KOPT-K1 (cell line): ENCODE measurements at regions not wholly inside any gene's neighbourhood (a gene's known extent, or its start where the extent isn't known, plus 50 kb on each side); places are given as distances from the start of the nearest gene placed in this dataset.
"Not testable (repeated sequence)": the region's sequence is repeated elsewhere in the genome, so short reads cannot be mapped to it uniquely, and the experiment has no call there.

Experiments used
- H3K27ac ChIP-seq: fragments of 200-600 bp; sonication (generic); 2 replicates; pipeline ENCODE4 v1.5.1; 2016; ENCODE audit warnings: antibody characterized with exemption, mild to moderate bottlenecking, low read depth, low read length; ENCODE audit not compliant: poor library complexity, severe bottlenecking
- H3K36me3 ChIP-seq: fragments of 200-600 bp; sonication (generic); 2 replicates; pipeline ENCODE4 v1.5.1; 2017; ENCODE audit warnings: antibody characterized with exemption, mild to moderate bottlenecking, low read length, moderate library complexity; ENCODE audit not compliant: insufficient read depth
- H3K9me3 ChIP-seq: fragments of 200-600 bp; sonication (generic); 2 replicates; pipeline ENCODE4 v1.5.1; 2017; ENCODE audit warnings: antibody characterized with exemption, low read length, mild to moderate bottlenecking; ENCODE audit not compliant: insufficient read depth, poor library complexity, severe bottlenecking

DNA sequence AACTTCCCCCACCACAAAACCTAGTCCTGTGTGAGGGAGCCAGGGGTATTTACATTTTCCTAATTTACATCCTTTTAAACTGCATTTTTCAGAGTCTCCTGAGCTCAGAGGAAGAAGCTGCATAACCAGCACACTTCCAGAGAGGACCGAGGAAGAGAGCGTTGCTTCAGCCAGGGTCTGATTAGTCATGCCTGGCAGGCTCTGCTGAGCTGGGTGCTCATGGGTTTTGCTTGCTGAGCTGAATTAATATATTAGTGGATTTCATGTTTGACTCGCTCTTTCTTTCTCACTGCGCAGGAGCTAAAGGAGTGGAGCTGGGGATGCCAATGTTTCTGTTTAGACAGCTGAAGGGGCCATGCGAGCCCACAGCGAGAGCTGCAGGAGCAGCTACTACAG is 539.3 kb upstream of the B3GAT1 start:
- Histone ChIP-seq H3K9me3 (no peaks in the 10 kb centered on the region), H3K27ac (no peak overlapping the region), H3K36me3 (no peaks in the 10 kb centered on the region)

DNA sequence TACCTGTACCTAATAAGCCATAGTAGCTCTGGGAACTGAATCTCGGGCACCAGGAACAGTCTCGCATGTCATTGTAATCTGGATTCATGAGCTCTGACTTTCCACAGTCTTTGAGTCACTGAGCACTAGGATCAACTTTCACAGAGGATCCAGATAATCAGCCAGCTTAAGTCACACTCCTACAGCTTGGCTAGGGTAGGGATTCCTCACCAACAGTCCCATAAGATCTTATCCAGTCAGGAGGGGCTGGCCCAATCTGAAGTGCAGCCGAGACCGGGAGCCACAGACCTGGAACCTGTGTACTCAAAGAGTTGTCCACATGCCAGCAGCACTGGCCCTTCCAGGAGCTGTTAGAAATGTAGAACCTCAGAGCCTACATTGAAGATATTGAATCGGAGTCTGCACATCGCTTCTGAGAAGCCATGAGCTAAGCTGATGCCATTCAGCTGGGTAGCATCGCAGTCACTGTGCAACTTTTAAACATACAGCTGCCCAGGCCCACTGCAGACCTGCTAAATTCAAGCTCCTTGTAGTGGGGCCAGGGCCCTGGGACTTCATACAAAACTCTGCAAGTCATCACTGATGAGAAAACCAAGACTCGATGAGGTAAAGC is 538.8 kb upstream of the B3GAT1 start:
- no peak overlapping the region for H3K27ac ChIP-seq
- no peaks in the 10 kb centered on the region for H3K36me3 ChIP-seq
- no peaks in the 10 kb centered on the region for H3K9me3 ChIP-seq

- H3K36me3 ChIP-seq = no peaks in the 10 kb centered on the region
- no peak overlapping the region for H3K27ac ChIP-seq
- H3K9me3 ChIP-seq = no peaks in the 10 kb centered on the region
Observed at GRCh38 chr11:134949121-134950090, 537.4 kb upstream of the B3GAT1 start.

GRCh38 chr11:134947556-134947955 is 535.5 kb upstream of the B3GAT1 start:
- no peaks in the 10 kb centered on the region for H3K36me3 ChIP-seq
- no peak overlapping the region for H3K27ac ChIP-seq
- H3K9me3 ChIP-seq = no peaks in the 10 kb centered on the region

- Histone ChIP-seq H3K9me3 (no peaks in the 10 kb centered on the region), H3K36me3 (no peaks in the 10 kb centered on the region), H3K27ac (no peak overlapping the region)
Observed at GRCh38 chr11:134945993-134946392, 534.0 kb upstream of the B3GAT1 start.

GRCh38 chr11:134944986-134945385 is 532.9 kb upstream of the B3GAT1 start:
- no peak overlapping the region for H3K27ac ChIP-seq
- H3K36me3 ChIP-seq = no peaks in the 10 kb centered on the region
- no peaks in the 10 kb centered on the region for H3K9me3 ChIP-seq

DNA sequence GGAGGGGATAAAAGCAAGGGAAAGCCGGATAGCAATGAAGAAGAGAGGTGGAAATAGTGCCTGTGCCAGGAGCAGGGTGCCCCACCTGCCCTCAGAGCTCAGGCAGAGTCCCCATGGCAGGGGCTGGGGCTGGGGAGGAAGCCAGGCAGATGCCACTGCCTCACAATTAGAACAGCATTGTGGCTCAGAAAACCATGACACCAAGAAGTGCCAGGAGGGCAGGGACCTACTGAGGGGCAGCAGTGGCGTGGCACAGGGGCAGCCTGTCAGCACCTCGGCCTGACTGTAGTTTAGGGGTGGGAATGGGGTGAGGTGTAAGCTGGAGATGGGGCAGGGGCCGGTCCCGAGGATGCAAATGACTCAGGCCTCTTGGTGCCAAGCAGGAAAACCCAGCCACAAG is 532.1 kb upstream of the B3GAT1 start:
- no peaks in the 10 kb centered on the region for H3K36me3 ChIP-seq

GRCh38 chr11:134943544-134943943 is 531.5 kb upstream of the B3GAT1 start:
- H3K9me3 ChIP-seq = no peaks in the 10 kb centered on the region
- no peaks in the 10 kb centered on the region for H3K36me3 ChIP-seq
- H3K27ac ChIP-seq = no peak overlapping the region

More for the DNA sequence above, 532.1 kb upstream of the B3GAT1 start:
- no peaks in the 10 kb centered on the region for H3K9me3 ChIP-seq
- H3K27ac ChIP-seq = no peak overlapping the region

GRCh38 chr11:134942681-134943080 is 530.6 kb upstream of the B3GAT1 start:
- no peaks in the 10 kb centered on the region for H3K9me3 ChIP-seq
- no peaks in the 10 kb centered on the region for H3K36me3 ChIP-seq
- H3K27ac ChIP-seq = no peak overlapping the region

DNA sequence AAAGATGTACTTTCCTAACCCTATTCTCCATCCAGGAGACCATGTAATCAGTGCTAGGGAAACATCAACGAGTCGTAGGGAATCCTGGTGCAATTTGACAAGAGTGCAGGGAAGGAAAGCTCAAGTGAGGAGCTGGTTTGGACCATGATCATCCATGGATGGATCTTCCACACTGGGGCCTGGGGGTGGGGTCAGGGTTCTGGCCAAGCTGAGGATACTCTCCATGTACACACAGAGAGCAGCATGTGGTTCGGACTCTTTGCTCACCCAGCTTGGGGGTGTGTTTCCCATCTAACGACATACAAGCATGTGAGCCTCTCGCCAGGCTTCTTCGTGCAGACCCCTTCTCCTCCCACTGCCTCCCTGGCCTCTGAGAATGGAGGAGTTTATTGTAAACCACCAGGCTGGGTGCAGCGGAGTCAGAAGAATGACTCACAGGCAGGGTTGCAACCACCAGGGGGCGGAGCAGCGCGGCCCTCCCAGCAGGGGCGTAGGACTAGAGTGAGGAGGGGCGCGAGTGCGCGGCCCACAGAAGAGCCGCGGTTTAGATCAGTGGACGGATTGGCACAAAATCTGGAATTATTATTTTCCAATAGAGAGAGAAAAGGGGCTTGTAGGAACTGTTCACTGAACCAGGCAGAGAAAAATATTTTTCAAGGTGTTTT is 530.0 kb upstream of the B3GAT1 start:
- H3K27ac ChIP-seq, H3K9me3 ChIP-seq, H3K36me3 ChIP-seq: not testable (repeated sequence)

GRCh38 chr11:134941326-134941725 is 529.3 kb upstream of the B3GAT1 start:
- Histone ChIP-seq H3K9me3 (no peaks in the 10 kb centered on the region), H3K36me3 (no peaks in the 10 kb centered on the region), H3K27ac (no peak overlapping the region)

DNA sequence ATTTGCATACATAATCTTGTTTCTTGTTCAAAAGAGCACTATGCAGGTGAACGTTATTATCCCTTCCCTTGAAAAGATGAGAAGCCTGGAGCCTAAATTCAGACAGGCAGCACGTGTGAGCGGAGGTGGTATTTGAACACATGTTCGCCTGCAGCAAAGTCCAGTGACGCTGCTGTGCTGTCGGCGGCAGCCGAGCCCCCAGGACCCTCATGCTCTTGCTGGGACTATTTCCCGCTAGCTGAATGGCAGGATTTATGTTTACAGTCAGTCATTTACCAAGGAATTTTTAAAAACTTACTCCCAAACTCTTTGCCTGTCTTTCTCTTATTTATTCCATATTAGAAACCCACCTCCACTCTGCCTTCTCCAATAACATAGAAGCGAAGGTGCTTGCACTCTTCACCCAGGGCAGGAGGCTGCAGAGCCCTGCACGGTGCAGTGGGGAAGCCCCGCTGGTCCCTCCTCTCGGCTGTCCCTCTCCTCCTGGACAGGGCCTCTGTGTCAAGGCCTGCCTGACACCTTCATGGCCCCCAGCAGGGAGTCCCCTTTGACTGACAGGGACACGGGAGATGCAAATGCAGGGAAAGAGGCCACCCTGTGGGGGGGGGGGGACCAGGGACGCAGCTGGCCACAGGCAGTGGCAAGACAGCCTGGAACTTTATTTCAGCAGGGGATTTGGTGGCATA is 528.5 kb upstream of the B3GAT1 start:
- Histone ChIP-seq H3K9me3 (no peaks in the 10 kb centered on the region), H3K27ac (no peak overlapping the region), H3K36me3 (no peaks in the 10 kb centered on the region)

GRCh38 chr11:134939905-134940304 is 527.9 kb upstream of the B3GAT1 start:
- H3K36me3 ChIP-seq = no peaks in the 10 kb centered on the region
- H3K9me3 ChIP-seq = no peaks in the 10 kb centered on the region
- H3K27ac ChIP-seq = no peak overlapping the region

- Histone ChIP-seq H3K36me3 (no peaks in the 10 kb centered on the region), H3K9me3 (no peaks in the 10 kb centered on the region)
Observed at GRCh38 chr11:134939031-134939430, 527.0 kb upstream of the B3GAT1 start.

DNA sequence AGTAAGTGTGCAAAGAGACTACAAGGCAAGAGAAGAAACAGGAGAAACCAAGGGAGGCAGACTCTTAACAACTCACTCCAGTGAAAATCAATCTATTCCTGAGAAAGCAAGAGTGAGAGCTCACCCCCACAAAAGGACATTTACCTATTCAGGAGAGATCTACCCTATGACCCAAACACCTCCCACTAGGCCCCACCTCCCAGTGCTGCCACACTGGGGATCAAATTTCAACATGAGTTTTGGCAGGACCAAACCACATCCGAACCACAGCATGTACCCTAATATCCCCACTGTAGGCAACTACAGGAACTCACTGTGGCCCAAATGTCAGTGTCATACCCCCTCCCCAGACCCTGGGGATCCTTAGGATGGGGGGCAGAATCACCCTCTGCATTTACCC is 526.2 kb upstream of the B3GAT1 start:
- H3K9me3 ChIP-seq = no peaks in the 10 kb centered on the region
- H3K36me3 ChIP-seq = no peaks in the 10 kb centered on the region
- no peak overlapping the region for H3K27ac ChIP-seq

More at GRCh38 chr11:134939031-134939430, 527.0 kb upstream of the B3GAT1 start:
- H3K27ac ChIP-seq = no peak overlapping the region
